PC-9 (cell line): ENCODE measurements at regions not wholly inside any gene's neighbourhood (a gene's known extent, or its start where the extent isn't known, plus 50 kb on each side); places are given as distances from the start of the nearest gene placed in this dataset.

Source experiments
- BruUV-seq: library from RNA; stranded (reverse); fragments of 400-500 nt; replicated peaks from 2 replicates; lab custom pipeline; 2021; lab: Mats Ljungman, UMichigan
- CTCF ChIA-PET: fragments of 300-600 bp; sonication (Branson Sonifier 250); formaldehyde crosslinking; loops from one replicate; lab custom pipeline; 2022; ENCODE audit warnings: antibody characterized with exemption; lab: Charles Lee
- POLR2A ChIA-PET: fragments of 300-600 bp; sonication (Branson Sonifier 250); formaldehyde crosslinking; loops from one replicate; lab custom pipeline; 2022; ENCODE audit warnings: antibody characterized with exemption; ENCODE audit not compliant: unreplicated experiment; lab: Charles Lee
- DNase-seq, 2 experiments: peaks; one replicate each; pipeline versions ENCODE4 v3.0.0 to v3.0.0-alpha.2; 2015 to 2022; ENCODE audit warnings: mixed read lengths in 1 of 2
- H2AFZ ChIP-seq: fragments of 200-600 bp; sonication (generic); 2 replicates; pipeline ENCODE4 v1.8.1; 2017; ENCODE audit warnings: antibody characterized with exemption
- H3F3A ChIP-seq: fragments of 200-600 bp; sonication (generic); 2 replicates; pipeline ENCODE4 v1.8.1; 2017; ENCODE audit warnings: antibody characterized with exemption, mild to moderate bottlenecking, low read depth; ENCODE audit not compliant: insufficient read depth
- H3K27ac ChIP-seq: fragments of 200-600 bp; sonication (generic); 2 replicates; pipeline ENCODE4 v1.6.1; 2016; ENCODE audit warnings: mixed run types
- H3K27me3 ChIP-seq: fragments of 200-600 bp; sonication (generic); 2 replicates; pipeline ENCODE4 v1.6.1; 2016; ENCODE audit warnings: low read depth, mixed run types; ENCODE audit not compliant: insufficient read depth
- H3K36me3 ChIP-seq: fragments of 200-600 bp; sonication (generic); 2 replicates; pipeline ENCODE4 v1.6.1; 2016; ENCODE audit warnings: low read depth, mixed run types
- H3K4me1 ChIP-seq: fragments of 200-600 bp; sonication (generic); replicated peaks from 2 replicates; pipeline ENCODE4 v1.6.1; 2016; ENCODE audit warnings: mixed run types; ENCODE audit not compliant: insufficient read depth
- H3K4me2 ChIP-seq: fragments of 200-600 bp; sonication (generic); 2 replicates; pipeline ENCODE4 v1.6.1; 2017; ENCODE audit warnings: mixed run types
- H3K4me3 ChIP-seq: fragments of 200-600 bp; sonication (generic); 2 replicates; pipeline ENCODE4 v1.6.1; 2016; ENCODE audit warnings: mixed run types
- H3K79me2 ChIP-seq: fragments of 200-600 bp; sonication (generic); 2 replicates; pipeline ENCODE4 v1.6.1; 2017; ENCODE audit warnings: low read depth, mixed run types
- H3K9me2 ChIP-seq: fragments of 200-600 bp; sonication (generic); 2 replicates; pipeline ENCODE4 v1.8.1; 2017; ENCODE audit warnings: mild to moderate bottlenecking; ENCODE audit not compliant: insufficient read depth
- H3K9me3 ChIP-seq: fragments of 200-600 bp; sonication (generic); 2 replicates; pipeline ENCODE4 v1.8.1; 2016; ENCODE audit warnings: low read depth; ENCODE audit not compliant: insufficient read depth
- H4K20me1 ChIP-seq: fragments of 200-600 bp; sonication (generic); 2 replicates; pipeline ENCODE4 v1.8.1; 2017; ENCODE audit not compliant: insufficient read depth
- CTCF ChIP-seq: fragments of 200-600 bp; sonication (generic); conservative IDR thresholded peaks from 2 replicates; pipeline ENCODE4 v1.6.1; 2017; ENCODE audit warnings: mixed run types, antibody characterized with exemption, mild to moderate bottlenecking, moderate library complexity
- EZH2 ChIP-seq: fragments of 200-600 bp; sonication (generic); IDR thresholded peaks from 2 replicates; pipeline ENCODE4 v1.8.0; 2017; ENCODE audit warnings: antibody characterized with exemption, low read depth
- intact Hi-C: fragments of 100-400 bp; cut with micrococcal nuclease; formaldehyde crosslinking; loops from one replicate; pipeline ENCODE4 v1.10.0; 2022; ENCODE audit not compliant: unreplicated experiment

GRCh38 chr1:229900220-229900619, 166.8 kb upstream of the GALNT2 start:
- peaks cover 3% of the 10 kb centered on the region; the same call in 1 of the 2 replicates for H4K20me1 ChIP-seq
- H3K36me3 ChIP-seq, result no peaks in the 10 kb centered on the region
- H3F3A ChIP-seq, result 0 out of 2 replicates have a peak, but pooled peaks cover under 1% of the 10 kb centered on the region
- intact Hi-C loops, result no loop called here
- no peak overlapping the region for H3K4me2 ChIP-seq
- H2AFZ ChIP-seq, result no peak overlapping the region
- H3K4me1 ChIP-seq, result peaks cover 2% of the 10 kb centered on the region
- POLR2A ChIA-PET, result no interaction called here
- no peaks in the 10 kb centered on the region for H3K9me2 ChIP-seq
- no peak for DNase-seq
- no peaks in the 10 kb centered on the region for H3K9me3 ChIP-seq
- H3K27me3 ChIP-seq, result no peaks in the 10 kb centered on the region
- no peak overlapping the region for H3K4me3 ChIP-seq
- no peak for TF ChIP-seq EZH2
- no TSS peak for BruUV-seq
- CTCF ChIA-PET, result no interaction called here
- no peaks in the 10 kb centered on the region for H3K79me2 ChIP-seq
- H3K27ac ChIP-seq, result no peak overlapping the region

GRCh38 chr1:229905031-229905545, 161.9 kb upstream of the GALNT2 start:
- peaks cover 3% of the 10 kb centered on the region; the same call in 1 of the 2 replicates for H4K20me1 ChIP-seq
- H3K9me3 ChIP-seq, result no peaks in the 10 kb centered on the region
- ChIA-PET CTCF (no interaction called here), POLR2A (no interaction called here)
- H3K79me2 ChIP-seq, result no peaks in the 10 kb centered on the region
- no peaks in the 10 kb centered on the region for H3F3A ChIP-seq
- DNase-seq, result no peak
- intact Hi-C loops, result no loop called here
- no peak overlapping the region for H3K4me3 ChIP-seq
- H3K9me2 ChIP-seq, result no peaks in the 10 kb centered on the region
- H2AFZ ChIP-seq, result 0 out of 2 replicates have a peak overlapping the region, but pooled peaks have one; percentile 22
- H3K27ac ChIP-seq, result no peak overlapping the region
- no peak overlapping the region for H3K4me2 ChIP-seq
- H3K4me1 ChIP-seq, result no peaks in the 10 kb centered on the region
- peaks cover 17% of the 10 kb centered on the region; the same call in 1 of the 2 replicates for H3K27me3 ChIP-seq
- BruUV-seq, result no TSS peak
- H3K36me3 ChIP-seq, result no peaks in the 10 kb centered on the region
- no peak for TF ChIP-seq EZH2
- no peak for TF ChIP-seq CTCF

GRCh38 chr1:229905652-229906051, 161.4 kb upstream of the GALNT2 start:
- H4K20me1 ChIP-seq, result peaks cover 3% of the 10 kb centered on the region; the same call in 1 of the 2 replicates
- BruUV-seq, result no TSS peak
- no peaks in the 10 kb centered on the region for H3K9me3 ChIP-seq
- no peak overlapping the region for H3K4me3 ChIP-seq
- TF ChIP-seq EZH2 (no peak), CTCF (no peak)
- CTCF ChIA-PET, result no interaction called here
- no peak overlapping the region for H2AFZ ChIP-seq
- intact Hi-C loops, result no loop called here
- no peak overlapping the region for H3K4me2 ChIP-seq
- POLR2A ChIA-PET, result no interaction called here
- H3K79me2 ChIP-seq, result no peaks in the 10 kb centered on the region
- no peak for DNase-seq
- no peaks in the 10 kb centered on the region for H3K36me3 ChIP-seq
- H3K27ac ChIP-seq, result no peak overlapping the region
- H3K27me3 ChIP-seq, result peaks cover 17% of the 10 kb centered on the region; the same call in 1 of the 2 replicates
- no peaks in the 10 kb centered on the region for H3F3A ChIP-seq
- H3K4me1 ChIP-seq, result no peaks in the 10 kb centered on the region
- no peaks in the 10 kb centered on the region for H3K9me2 ChIP-seq
